ENCODE measurements at regions not wholly inside any gene's neighbourhood (a gene's known extent, or its start where the extent isn't known, plus 50 kb on each side); places are given as distances from the start of the nearest gene placed in this dataset.

GRCh38 chr2:150653351-150653750 lies 165.9 kb upstream of the RND3 start:
- TF ChIP-seq CTCF (IDR thresholded peaks at IDR 0.05) (no peak), POLR2AphosphoS5 (IDR thresholded peaks at IDR 0.05; ENCODE audit: low read depth, low read length) (no peak), SIN3A (IDR thresholded peaks at IDR 0.05; ENCODE audit: borderline replicate concordance, insufficient read depth, low read depth, low read length) (no peak), TCF7L2 (IDR thresholded peaks at IDR 0.05; ENCODE audit: low read depth, low read length) (no peak)
- TF ChIP-seq, protein P1, sequence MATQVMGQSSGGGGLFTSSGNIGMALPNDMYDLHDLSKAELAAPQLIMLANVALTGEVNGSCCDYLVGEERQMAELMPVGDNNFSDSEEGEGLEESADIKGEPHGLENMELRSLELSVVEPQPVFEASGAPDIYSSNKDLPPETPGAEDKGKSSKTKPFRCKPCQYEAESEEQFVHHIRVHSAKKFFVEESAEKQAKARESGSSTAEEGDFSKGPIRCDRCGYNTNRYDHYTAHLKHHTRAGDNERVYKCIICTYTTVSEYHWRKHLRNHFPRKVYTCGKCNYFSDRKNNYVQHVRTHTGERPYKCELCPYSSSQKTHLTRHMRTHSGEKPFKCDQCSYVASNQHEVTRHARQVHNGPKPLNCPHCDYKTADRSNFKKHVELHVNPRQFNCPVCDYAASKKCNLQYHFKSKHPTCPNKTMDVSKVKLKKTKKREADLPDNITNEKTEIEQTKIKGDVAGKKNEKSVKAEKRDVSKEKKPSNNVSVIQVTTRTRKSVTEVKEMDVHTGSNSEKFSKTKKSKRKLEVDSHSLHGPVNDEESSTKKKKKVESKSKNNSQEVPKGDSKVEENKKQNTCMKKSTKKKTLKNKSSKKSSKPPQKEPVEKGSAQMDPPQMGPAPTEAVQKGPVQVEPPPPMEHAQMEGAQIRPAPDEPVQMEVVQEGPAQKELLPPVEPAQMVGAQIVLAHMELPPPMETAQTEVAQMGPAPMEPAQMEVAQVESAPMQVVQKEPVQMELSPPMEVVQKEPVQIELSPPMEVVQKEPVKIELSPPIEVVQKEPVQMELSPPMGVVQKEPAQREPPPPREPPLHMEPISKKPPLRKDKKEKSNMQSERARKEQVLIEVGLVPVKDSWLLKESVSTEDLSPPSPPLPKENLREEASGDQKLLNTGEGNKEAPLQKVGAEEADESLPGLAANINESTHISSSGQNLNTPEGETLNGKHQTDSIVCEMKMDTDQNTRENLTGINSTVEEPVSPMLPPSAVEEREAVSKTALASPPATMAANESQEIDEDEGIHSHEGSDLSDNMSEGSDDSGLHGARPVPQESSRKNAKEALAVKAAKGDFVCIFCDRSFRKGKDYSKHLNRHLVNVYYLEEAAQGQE (IDR thresholded peaks at IDR 0.05; ENCODE audit: insufficient read depth in 1 of 2, low read depth in 2 of 2, low read length in 1 of 2): no peak
